22Rv1 (cell line): ENCODE measurements at regions not wholly inside any gene's neighbourhood (a gene's known extent, or its start where the extent isn't known, plus 50 kb on each side); places are given as distances from the start of the nearest gene placed in this dataset.
"Not testable (repeated sequence)": the region's sequence is repeated elsewhere in the genome, so short reads cannot be mapped to it uniquely, and the experiment has no call there.

ENCODE experiments used
- H3K27ac ChIP-seq: fragments of 450-650 bp; 2 replicates; pipeline ENCODE4 v1.5.1; 2017
- ZFX ChIP-seq: fragments of 450-650 bp; IDR thresholded peaks from 2 replicates; pipeline ENCODE4 v1.6.1; 2017; ENCODE audit warnings: antibody characterized with exemption, borderline replicate concordance
- TF ChIP-seq, protein P1 (sequence below): fragments of 450-650 bp; IDR thresholded peaks from 2 replicates; pipeline ENCODE4 v1.5.1; 2017; ENCODE audit warnings: mild to moderate bottlenecking

DNA sequence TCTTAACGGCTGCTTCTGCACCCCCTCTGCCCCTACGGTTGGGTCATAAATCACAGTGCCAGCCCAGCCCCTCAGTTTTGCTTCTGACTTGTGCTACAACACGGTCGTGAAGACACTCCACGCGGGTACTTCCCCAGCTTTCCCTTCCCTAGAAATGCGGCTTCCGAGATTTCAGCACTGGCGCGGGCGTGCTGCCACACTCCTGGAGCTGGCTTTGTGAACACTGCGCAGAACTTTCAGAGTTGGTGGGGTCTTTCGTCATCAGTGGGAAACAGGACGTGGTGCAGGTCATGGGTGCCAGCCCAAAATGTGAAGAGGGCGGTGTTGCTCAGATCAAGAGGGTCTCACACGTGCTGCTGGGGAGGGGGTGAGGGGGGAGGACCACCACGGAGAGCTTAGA lies 733.0 kb upstream of the SALL3 start:
- no peak overlapping the region for H3K27ac ChIP-seq
- TF ChIP-seq ZFX = no peak
- TF ChIP-seq, protein P1, sequence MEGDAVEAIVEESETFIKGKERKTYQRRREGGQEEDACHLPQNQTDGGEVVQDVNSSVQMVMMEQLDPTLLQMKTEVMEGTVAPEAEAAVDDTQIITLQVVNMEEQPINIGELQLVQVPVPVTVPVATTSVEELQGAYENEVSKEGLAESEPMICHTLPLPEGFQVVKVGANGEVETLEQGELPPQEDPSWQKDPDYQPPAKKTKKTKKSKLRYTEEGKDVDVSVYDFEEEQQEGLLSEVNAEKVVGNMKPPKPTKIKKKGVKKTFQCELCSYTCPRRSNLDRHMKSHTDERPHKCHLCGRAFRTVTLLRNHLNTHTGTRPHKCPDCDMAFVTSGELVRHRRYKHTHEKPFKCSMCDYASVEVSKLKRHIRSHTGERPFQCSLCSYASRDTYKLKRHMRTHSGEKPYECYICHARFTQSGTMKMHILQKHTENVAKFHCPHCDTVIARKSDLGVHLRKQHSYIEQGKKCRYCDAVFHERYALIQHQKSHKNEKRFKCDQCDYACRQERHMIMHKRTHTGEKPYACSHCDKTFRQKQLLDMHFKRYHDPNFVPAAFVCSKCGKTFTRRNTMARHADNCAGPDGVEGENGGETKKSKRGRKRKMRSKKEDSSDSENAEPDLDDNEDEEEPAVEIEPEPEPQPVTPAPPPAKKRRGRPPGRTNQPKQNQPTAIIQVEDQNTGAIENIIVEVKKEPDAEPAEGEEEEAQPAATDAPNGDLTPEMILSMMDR = no peak

DNA sequence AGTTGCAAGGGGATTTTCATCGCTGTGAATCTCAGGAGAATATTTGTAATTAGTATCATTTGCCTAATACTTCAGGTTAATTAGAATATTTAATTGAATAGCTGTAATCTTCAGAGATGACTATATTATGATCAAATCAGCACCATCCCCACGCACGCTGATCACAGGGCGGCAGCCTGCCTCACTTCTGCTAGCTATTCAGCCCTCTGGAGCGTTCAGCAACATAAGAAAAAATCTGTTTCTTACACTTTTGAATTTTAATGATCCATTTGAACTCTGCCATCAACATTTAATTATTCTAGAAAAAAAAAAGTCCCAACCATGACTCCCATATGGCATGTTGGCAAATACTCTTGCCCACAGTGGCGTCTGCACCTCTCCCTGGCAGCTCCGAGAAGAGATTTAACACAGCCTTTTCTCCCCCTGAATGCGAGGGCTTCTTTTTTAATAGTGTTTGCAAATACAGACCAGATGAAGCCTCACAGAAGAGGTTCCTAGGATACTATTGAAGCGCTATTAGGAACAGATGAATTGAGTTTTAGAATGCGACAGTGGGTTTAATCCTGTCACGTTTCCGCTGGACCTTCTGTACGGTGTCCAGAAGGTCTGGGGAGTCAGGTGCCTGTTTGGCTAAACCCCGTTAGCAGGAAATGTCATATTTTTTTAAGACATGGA lies 731.9 kb upstream of the SALL3 start:
- TF ChIP-seq ZFX = no peak
- H3K27ac ChIP-seq = no peak overlapping the region

DNA sequence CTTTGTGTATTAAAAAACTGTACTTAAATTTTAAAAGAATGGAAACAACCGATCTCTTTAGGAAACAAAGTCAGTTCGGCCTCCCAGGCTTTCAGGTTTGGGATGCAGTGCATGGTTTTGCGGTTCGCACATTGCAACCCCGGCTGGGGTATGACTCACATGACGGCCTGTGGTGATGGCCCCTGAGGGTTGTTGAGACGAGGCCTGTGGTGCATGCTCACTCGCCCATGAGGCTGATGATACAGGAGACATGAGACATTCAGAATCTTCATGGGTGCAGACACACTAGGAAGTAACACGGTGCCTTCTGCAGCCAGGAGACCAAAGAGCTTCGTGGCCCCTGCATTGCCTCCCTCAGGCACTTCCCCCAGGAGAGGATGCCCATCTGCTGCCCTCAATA lies 724.6 kb upstream of the SALL3 start:
- TF ChIP-seq, protein P1 = no peak
- no peak for TF ChIP-seq ZFX

DNA sequence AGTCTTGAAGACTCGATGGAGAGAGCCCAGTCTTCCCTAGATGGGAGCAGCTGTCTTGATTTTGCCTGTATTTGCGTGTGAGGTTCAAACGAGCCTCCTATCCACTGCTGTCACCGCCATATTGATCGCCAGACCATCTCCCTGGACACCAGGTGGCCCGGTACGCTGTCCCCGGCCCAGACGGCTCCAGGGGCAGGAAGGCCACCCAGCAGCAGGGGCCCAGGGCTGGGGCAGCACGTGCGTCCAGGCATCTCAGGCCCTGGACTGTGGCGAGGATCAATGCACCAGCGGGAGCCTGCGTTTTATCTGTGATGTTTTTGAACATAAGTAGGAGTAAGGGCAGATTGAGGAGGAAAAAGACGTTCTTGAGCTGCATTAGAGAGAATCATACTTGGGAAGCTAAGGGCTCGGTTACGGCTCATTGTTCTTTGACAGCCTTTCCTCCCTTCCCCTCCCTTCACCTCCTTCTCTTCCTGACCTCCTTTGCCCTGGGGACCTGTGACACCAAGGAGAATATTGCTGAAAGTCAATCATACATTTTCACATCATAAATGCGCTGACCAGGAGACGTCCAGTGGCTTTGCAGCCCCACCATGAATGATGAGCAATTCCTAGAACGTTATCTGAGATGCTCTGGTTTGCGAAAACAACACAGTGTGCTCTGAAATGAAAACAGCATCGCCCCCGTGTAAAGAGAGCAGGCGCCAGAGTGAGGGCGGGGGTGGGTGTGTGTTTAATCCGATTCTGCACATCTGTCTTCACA lies 711.2 kb upstream of the SALL3 start:
- no peak for TF ChIP-seq ZFX
- TF ChIP-seq, protein P1 = no peak
- H3K27ac ChIP-seq = no peak overlapping the region

More for the DNA sequence above, 724.6 kb upstream of the SALL3 start:
- no peak overlapping the region for H3K27ac ChIP-seq

DNA sequence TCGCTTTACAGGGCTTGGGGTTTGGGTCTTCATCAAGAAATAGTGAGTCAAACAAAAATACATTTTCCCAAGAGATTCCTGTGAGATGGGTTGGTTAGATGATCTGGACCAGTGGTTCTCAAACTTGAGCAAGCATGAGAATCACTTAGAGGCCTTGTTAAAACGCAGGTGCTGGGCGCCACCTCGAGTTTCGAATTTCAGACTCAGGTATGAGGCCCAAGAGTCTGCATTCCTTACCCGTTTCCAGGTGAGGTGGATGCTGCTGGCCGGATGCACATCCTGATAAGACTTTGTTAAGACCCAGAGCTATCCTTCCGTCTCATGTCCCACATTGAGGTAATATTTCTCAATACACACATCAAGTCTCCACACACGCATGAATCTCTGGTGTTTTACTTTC lies 707.8 kb upstream of the SALL3 start:
- TF ChIP-seq, protein P1 = no peak
- TF ChIP-seq ZFX = no peak
- H3K27ac ChIP-seq = no peak overlapping the region

DNA sequence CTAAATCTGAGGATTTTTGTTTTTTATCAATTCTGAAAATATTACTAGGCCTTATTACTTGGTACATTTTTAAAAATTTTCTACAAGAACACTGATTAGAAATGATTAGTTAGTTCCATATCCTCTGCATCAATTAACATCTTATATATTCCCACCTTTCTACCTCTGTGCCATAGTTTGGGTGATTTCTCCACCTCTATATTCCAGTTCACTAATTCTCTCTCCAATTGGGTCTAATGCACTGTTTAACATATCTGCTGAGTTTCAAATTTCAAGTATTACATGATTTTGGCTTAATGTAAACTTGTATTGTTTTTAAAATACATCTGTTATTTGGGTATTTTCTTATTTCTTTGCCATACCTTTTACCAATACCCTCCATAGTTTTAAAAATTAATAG lies 705.7 kb upstream of the SALL3 start:
- H3K27ac ChIP-seq = no peak overlapping the region
- TF ChIP-seq, protein P1 = no peak
- no peak for TF ChIP-seq ZFX

DNA sequence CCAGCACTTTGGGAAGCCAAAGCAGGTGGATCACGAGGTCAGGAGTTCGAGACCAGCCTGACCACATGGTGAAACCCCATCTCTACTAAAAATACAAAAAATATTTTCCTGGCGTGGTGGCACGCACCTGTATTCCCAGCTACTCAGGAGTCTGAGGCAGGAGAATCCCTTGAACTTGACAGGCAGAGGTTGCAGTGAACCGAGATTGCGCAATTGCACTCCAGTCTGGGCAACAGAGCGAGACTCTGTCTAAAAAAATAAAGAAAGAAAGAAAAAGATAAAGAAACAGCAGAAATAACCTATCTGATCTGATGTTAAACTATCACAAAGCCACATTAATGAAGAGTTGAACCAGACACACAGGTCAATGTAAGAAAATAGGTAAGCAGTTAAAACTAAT lies 696.2 kb upstream of the SALL3 start:
- H3K27ac ChIP-seq = not testable (repeated sequence)

DNA sequence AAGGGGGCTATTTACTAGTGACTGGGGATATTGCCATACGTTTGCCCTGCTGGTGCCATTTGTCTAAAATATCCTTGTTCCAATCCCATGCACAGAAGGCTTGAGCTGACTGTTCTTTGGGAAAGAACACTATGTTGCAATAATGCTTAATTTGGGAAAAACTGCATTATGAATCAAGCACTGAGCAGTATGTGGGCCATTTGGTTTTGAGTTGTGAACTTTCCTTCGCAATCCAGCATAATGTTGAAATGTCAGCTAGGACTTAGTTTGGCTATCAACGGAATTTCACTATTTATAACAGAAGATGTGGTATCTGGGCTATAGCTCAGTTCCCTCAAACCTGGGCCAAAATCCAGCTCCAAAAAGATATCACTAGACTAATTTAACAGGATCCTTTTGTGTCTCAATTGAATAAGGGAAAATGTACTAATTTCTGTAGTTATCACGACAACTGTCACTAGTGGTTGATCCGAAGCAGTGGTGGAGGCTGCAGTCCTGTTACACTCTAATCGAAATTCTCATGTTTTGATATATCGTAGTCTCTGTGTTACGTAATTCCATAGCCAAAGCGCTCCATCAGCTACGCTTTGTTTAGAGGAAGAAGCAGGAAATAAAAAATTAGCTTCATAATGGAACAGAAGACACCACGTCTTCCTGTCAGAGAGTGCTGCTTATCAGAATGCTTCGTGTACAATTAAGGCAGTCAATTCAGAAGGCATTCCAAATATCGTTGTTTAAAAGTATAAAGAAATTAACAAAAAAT lies 686.8 kb upstream of the SALL3 start:
- TF ChIP-seq ZFX = no peak
- TF ChIP-seq, protein P1 = no peak

More for the DNA sequence above, 686.8 kb upstream of the SALL3 start:
- no peak overlapping the region for H3K27ac ChIP-seq
